GM18517 (cell line): ENCODE measurements at regions not wholly inside any gene's neighbourhood (a gene's known extent, or its start where the extent isn't known, plus 50 kb on each side); places are given as distances from the start of the nearest gene placed in this dataset.

Source experiments
- ATAC-seq: cut with Tn5 transposase; IDR thresholded peaks from one replicate; pipeline ENCODE4 v1.9.1; 2021; ENCODE audit warnings: mild to moderate bottlenecking, moderate library complexity; ENCODE audit not compliant: unreplicated experiment

DNA sequence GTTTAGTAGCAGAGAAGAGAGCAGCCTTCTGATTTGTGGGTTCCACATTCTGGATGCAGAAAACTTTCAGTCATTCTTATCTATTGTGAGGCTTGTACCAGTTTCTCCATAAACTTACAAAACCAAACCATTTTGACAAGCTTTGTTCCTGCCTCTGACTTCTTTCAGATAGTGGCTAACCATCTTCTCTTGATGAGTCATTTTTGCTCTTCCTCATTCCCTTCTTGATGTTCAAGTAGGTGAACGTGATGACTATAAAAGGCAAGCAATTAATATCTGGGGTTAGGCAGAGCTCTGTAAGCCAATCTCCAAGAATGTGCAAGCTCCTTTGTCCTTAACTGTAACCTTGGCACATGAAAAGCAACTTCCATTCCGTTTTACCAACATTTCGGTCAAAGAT is 2083.1 kb upstream of the PIK3C3 start:
- no peak for ATAC-seq

DNA sequence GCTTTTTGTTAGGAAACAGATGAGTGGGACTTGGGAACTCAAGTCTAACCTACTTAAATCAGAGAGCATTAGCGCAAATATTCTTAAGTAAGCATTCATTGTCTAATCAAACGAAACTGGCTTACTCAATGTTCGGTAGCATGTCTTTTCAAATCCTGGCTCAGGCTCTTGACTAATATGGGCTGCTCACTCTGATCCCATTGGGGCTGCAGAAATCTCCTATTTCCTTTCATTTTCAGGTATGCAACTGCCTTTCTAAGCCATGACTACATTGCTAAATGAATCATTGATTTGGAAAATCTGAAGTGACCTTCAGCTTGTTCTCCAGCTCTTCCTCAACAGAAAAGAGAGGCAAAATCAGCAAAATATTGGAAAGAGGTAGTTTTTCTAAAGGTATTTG is 2084.4 kb upstream of the PIK3C3 start:
- ATAC-seq, result no peak

DNA sequence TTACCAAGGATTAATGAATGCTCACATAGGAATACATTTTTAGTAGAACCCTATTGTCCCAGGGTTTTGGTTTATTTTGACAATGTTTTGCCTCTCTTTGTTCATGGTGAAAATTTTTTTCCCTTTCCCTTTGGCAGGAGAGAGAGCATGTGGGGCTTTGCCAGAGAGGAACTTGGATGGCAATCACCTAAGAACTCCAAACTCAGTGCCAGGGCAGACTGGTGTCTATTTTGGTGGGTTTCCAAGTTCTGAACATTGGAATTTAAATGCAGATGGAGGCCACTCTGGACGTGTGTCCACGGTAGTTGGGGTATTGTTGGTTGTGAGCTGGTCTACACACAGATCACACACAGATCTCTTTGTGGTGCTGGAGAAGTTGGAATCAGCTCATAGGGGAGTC is 2091.1 kb upstream of the PIK3C3 start:
- no peak for ATAC-seq

DNA sequence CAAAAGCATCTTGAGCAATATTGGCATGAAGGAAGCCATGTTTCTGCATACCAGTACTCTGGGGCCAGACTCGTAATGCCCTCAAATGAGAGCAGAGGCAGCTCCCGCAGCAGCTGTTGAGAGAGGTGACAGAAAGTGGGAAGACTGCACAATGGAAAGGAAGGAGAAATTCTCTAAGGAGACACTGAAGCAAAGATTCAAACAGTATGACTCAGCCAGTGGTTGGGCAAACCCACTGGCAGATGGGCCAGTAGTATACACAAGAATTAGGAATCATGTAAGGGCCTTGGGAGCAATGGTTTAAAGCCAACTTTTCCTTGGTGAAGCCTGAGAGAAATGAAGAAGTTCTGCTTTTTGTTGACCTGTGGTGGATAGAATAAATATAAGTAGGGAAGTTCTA is 2092.7 kb upstream of the PIK3C3 start:
- ATAC-seq, result no peak

GRCh38 chr18:39854291-39854690 is 2100.7 kb upstream of the PIK3C3 start:
- no peak for ATAC-seq

DNA sequence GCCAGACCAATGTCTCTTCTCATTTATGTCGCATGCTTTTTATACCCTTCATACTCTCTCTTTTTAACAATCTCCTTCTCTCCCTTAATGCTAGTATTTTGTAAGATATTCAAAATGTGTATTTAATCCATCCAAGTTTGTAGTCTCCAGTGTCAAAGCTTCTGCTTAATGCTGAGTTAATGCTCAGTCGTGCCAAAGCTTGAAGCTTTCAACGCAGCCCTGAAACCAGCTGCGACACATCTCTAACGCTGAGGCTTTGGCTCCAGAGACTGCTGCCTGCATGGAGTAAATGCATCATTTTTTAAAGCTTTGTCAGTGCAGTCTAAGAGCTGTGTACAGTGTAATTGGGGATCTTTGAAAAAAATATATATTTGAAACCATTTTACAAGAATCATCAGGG is 2108.8 kb upstream of the PIK3C3 start:
- no peak for ATAC-seq

DNA sequence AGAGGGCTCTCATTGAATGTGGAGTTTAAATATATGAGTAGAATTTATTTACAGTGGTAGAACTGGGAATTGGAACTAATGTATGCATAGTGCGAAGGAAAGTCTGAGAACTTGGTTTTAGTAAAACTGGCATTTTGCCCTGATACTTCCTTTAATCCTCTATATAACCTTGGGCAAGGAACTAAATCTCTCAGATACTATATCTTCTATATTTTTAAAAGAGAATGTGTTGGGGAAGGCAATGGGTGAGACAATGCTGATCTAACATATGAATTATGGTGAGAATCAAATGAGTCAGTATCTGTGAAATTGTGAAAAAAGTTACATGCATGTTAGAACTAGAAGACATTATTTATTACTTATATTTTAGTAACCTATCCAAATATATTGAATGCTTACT is 2109.4 kb upstream of the PIK3C3 start:
- ATAC-seq, result no peak

- no peak for ATAC-seq
These were observed 2109.9 kb upstream of the PIK3C3 start for GRCh38 chr18:39845106-39845505.

- no peak for ATAC-seq
These were observed 2111.5 kb upstream of the PIK3C3 start for GRCh38 chr18:39843546-39843945.

DNA sequence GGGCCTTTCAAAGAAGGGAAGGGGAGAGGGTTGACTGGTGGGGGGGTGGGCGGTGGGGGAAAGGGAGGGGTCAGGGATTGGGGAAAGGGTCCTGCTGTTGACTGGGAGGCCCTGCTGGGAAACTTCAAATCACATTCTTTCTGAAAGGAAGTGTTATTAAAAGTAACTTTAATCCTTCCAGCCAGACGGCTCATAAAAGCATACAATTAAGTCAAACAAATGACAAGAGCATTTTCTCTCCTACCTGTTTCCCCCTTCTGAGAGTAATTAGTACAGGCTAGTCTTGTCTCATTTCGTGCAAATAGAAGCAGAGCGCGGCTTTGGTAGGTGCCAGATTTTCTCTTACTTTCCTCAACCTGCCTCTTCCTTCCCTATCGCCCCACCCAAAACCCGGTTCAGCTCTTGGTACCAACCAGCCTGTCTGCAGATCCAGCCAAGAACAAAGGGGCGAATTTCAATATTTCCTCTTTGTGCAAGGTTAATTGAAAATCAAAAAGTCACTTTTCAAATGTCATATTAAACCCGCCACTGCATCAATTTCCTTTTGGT is 2112.6 kb upstream of the PIK3C3 start:
- ATAC-seq, result no peak

- no peak for ATAC-seq
These were observed 2113.3 kb upstream of the PIK3C3 start for GRCh38 chr18:39841482-39842365.

GRCh38 chr18:39840856-39841481 is 2114.1 kb upstream of the PIK3C3 start:
- ATAC-seq, result no peak

GRCh38 chr18:39840406-39840805 is 2114.6 kb upstream of the PIK3C3 start:
- no peak for ATAC-seq

DNA sequence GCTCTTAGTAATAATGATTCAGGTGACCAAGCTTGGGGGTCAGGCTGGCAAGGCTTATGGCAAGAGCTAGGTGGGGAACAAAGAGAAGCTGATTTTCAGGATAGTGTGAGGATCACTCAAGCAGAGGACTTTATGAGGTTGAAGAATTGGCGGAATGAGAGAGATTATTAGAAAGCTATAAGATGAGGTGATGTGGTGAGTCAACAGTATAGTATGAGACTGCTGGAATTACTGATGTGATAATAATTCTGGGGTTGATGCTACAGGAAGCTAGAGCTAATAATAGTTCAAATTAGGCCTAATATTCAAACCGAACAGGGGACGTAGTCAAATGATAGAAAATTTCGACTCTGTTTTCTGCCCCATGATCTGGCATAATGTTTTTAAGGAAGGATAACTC is 2115.3 kb upstream of the PIK3C3 start:
- ATAC-seq, result no peak

GRCh38 chr18:39838831-39839230 is 2116.2 kb upstream of the PIK3C3 start:
- ATAC-seq, result no peak

DNA sequence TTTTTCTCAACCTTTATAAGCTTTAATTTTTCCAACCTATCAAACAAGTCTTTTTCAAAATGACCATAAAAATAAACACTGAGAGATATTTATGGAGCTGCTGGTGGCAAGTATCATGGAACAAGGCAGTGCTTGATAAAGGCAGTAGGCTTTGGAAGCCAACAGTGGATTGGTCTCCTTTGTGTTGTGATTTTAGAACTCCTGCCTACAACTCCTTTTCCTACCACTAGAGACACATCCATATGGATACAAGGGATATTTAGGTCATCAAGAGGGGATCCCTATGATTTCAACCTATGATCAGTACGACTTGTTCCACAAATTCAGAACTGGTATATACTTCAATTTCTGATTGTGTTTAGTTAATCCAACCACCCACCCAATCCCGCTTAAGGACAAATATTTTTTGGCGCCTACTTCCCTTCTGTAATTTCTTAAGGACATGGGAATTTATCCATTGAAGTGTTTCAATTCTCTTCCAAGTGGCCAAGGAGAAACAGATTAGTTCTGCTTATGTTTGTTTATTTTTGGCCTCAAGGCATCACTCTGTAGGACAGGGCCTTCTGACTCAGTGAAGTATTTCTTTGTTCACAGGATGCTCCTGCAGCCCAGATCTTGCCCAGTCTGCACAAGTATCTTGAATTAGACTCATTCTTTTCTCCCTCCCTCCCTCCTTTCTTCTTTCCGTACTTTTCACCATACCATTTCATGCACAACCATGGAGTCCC is 2119.6 kb upstream of the PIK3C3 start:
- no peak for ATAC-seq

- no peak for ATAC-seq
These were observed 2120.4 kb upstream of the PIK3C3 start for GRCh38 chr18:39834636-39835035.

GRCh38 chr18:39825485-39826150 is 2129.4 kb upstream of the PIK3C3 start:
- no peak for ATAC-seq

DNA sequence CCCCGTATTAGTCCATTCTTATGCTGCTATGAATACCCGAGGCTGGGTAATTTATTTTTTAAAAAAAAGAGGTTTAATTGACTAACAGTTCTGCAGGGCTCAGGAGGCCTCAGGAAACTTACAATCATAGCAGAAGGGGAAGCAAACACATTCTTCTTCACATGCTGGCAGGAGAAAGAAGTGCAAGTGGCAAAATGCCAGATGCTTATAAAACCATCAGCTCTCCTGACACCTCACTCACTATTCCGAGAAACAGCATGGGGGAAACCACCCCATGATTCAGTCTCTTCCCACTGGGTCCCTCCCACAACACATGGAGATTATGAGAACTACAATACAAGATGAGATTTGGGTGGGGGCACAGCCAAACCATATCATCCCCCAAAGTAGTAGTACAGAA is 2148.5 kb upstream of the PIK3C3 start:
- no peak for ATAC-seq

- ATAC-seq, result no peak
These were observed 2149.8 kb upstream of the PIK3C3 start for GRCh38 chr18:39805218-39805617.

GRCh38 chr18:39802648-39803229 is 2152.3 kb upstream of the PIK3C3 start:
- ATAC-seq, result no peak
